Neural crest cell (in vitro differentiated cells): ENCODE measurements at regions not wholly inside any gene's neighbourhood (a gene's known extent, or its start where the extent isn't known, plus 50 kb on each side); places are given as distances from the start of the nearest gene placed in this dataset.
"Not testable (repeated sequence)": the region's sequence is repeated elsewhere in the genome, so short reads cannot be mapped to it uniquely, and the experiment has no call there.

Experiments used
- DNase-seq: peaks from one replicate; pipeline ENCODE4 v3.0.0; 2021; ENCODE audit warnings: low read depth, mixed read lengths, low spot score
- H3K27ac Mint-ChIP-seq: one replicate; pipeline ENCODE4 v1.8.0; 2021; ENCODE audit warnings: mild to moderate bottlenecking, mixed read lengths; ENCODE audit not compliant: unreplicated experiment
- H3K27me3 Mint-ChIP-seq: 2 replicates; pipeline ENCODE4 v1.8.0; 2021; ENCODE audit warnings: low read depth, mild to moderate bottlenecking, mixed read lengths
- H3K36me3 Mint-ChIP-seq: 2 replicates; pipeline ENCODE4 v1.8.0; 2021; ENCODE audit warnings: low read depth, mild to moderate bottlenecking, mixed read lengths
- H3K4me1 Mint-ChIP-seq: 2 replicates; pipeline ENCODE4 v1.8.0; 2021; ENCODE audit warnings: mixed read lengths
- H3K4me3 Mint-ChIP-seq: one replicate; pipeline ENCODE4 v1.8.0; 2021; ENCODE audit warnings: mild to moderate bottlenecking, mixed read lengths
- H3K9me3 Mint-ChIP-seq: 2 replicates; pipeline ENCODE4 v1.8.0; 2021; ENCODE audit warnings: mixed read lengths
- CTCF ChIP-seq: fragments of 200-600 bp; sonication (generic); conservative IDR thresholded peaks from 2 replicates; pipeline ENCODE4 v1.5.0; 2021; ENCODE audit warnings: antibody characterized with exemption, mild to moderate bottlenecking

GRCh38 chr7:24436131-24436920, 136.9 kb upstream of the PALS2 start:
- TF ChIP-seq CTCF: no peak
- H3K9me3 Mint-ChIP-seq: no peaks in the 10 kb centered on the region
- DNase-seq: no peak
- H3K4me3 Mint-ChIP-seq: no peak overlapping the region
- peaks cover 4% of the 10 kb centered on the region for H3K4me1 Mint-ChIP-seq
- peaks cover 9% of the 10 kb centered on the region for H3K27me3 Mint-ChIP-seq
- no peak overlapping the region for H3K27ac Mint-ChIP-seq
- no peaks in the 10 kb centered on the region for H3K36me3 Mint-ChIP-seq

- H3K4me3 Mint-ChIP-seq: no peak overlapping the region
- TF ChIP-seq CTCF: no peak
- no peaks in the 10 kb centered on the region for H3K9me3 Mint-ChIP-seq
- H3K4me1 Mint-ChIP-seq: peaks cover 4% of the 10 kb centered on the region
- H3K27me3 Mint-ChIP-seq: peaks cover 9% of the 10 kb centered on the region
- no peak overlapping the region for H3K27ac Mint-ChIP-seq
- no peaks in the 10 kb centered on the region for H3K36me3 Mint-ChIP-seq
- DNase-seq: no peak
Observed at GRCh38 chr7:24438232-24438631, 135.0 kb upstream of the PALS2 start.

GRCh38 chr7:24439104-24439503, 134.1 kb upstream of the PALS2 start:
- H3K27ac Mint-ChIP-seq, H3K9me3 Mint-ChIP-seq, H3K27me3 Mint-ChIP-seq, H3K36me3 Mint-ChIP-seq, H3K4me3 Mint-ChIP-seq, H3K4me1 Mint-ChIP-seq, DNase-seq: not testable (repeated sequence)

GRCh38 chr7:24440892-24441291, 132.4 kb upstream of the PALS2 start:
- no peaks in the 10 kb centered on the region for H3K36me3 Mint-ChIP-seq
- H3K27ac Mint-ChIP-seq: no peak overlapping the region
- H3K4me3 Mint-ChIP-seq: no peak overlapping the region
- no peaks in the 10 kb centered on the region for H3K9me3 Mint-ChIP-seq
- H3K4me1 Mint-ChIP-seq: no peaks in the 10 kb centered on the region
- H3K27me3 Mint-ChIP-seq: no peaks in the 10 kb centered on the region
- no peak for DNase-seq
- TF ChIP-seq CTCF: no peak

GRCh38 chr7:24441314-24442027, 131.8 kb upstream of the PALS2 start:
- H3K4me3 Mint-ChIP-seq: no peak overlapping the region
- DNase-seq: no peak
- H3K27me3 Mint-ChIP-seq: no peaks in the 10 kb centered on the region
- H3K27ac Mint-ChIP-seq: no peak overlapping the region
- no peaks in the 10 kb centered on the region for H3K9me3 Mint-ChIP-seq
- H3K36me3 Mint-ChIP-seq: no peaks in the 10 kb centered on the region
- TF ChIP-seq CTCF: no peak
- H3K4me1 Mint-ChIP-seq: no peaks in the 10 kb centered on the region

- H3K36me3 Mint-ChIP-seq: no peaks in the 10 kb centered on the region
- no peak for TF ChIP-seq CTCF
- no peaks in the 10 kb centered on the region for H3K9me3 Mint-ChIP-seq
- H3K27ac Mint-ChIP-seq: no peak overlapping the region
- no peaks in the 10 kb centered on the region for H3K4me1 Mint-ChIP-seq
- H3K27me3 Mint-ChIP-seq: no peaks in the 10 kb centered on the region
- no peak for DNase-seq
- H3K4me3 Mint-ChIP-seq: no peak overlapping the region
Observed at GRCh38 chr7:24442170-24442777, 131.0 kb upstream of the PALS2 start.
